Upper lobe of right lung (tissue), 1 donor: ENCODE measurements at regions not wholly inside any gene's neighbourhood (a gene's known extent, or its start where the extent isn't known, plus 50 kb on each side); places are given as distances from the start of the nearest gene placed in this dataset.

ENCODE experiments used
- ATAC-seq: fragments of 200-7000 bp; cut with Tn5 transposase; one replicate; pipeline ENCODE4 v1.9.1; 2020; ENCODE audit warnings: mild to moderate bottlenecking, moderate library complexity
- DNase-seq: peaks from one replicate; pipeline ENCODE4 v3.0.0-alpha.2; 2020
- H3K27ac ChIP-seq: fragments of 200-600 bp; one replicate; pipeline ENCODE4 v1.8.0; 2022
- H3K27me3 ChIP-seq: fragments of 200-600 bp; one replicate; pipeline ENCODE4 v1.8.0; 2022; ENCODE audit warnings: mild to moderate bottlenecking
- H3K36me3 ChIP-seq: fragments of 200-600 bp; one replicate; pipeline ENCODE4 v1.8.0; 2022
- H3K4me1 ChIP-seq: fragments of 200-600 bp; one replicate; pipeline ENCODE4 v1.8.0; 2022
- H3K4me3 ChIP-seq: fragments of 200-600 bp; one replicate; pipeline ENCODE4 v1.8.0; 2022; ENCODE audit warnings: mild to moderate bottlenecking
- H3K9me3 ChIP-seq: fragments of 200-600 bp; one replicate; pipeline ENCODE4 v1.8.0; 2022
- intact Hi-C: fragments of 100-400 bp; cut with DNase I; formaldehyde crosslinking; loops from one replicate; pipeline ENCODE4 v1.11.0; 2022
- TF ChIP-seq, protein P1 (sequence below): fragments of 200-600 bp; IDR thresholded peaks from one replicate; pipeline ENCODE4 v1.8.0; 2022; ENCODE audit warnings: antibody characterized with exemption
- donor health status: DM: no; HTN: yes; CAD: no; lungs with severe emphysema.

- TF ChIP-seq, protein P1, sequence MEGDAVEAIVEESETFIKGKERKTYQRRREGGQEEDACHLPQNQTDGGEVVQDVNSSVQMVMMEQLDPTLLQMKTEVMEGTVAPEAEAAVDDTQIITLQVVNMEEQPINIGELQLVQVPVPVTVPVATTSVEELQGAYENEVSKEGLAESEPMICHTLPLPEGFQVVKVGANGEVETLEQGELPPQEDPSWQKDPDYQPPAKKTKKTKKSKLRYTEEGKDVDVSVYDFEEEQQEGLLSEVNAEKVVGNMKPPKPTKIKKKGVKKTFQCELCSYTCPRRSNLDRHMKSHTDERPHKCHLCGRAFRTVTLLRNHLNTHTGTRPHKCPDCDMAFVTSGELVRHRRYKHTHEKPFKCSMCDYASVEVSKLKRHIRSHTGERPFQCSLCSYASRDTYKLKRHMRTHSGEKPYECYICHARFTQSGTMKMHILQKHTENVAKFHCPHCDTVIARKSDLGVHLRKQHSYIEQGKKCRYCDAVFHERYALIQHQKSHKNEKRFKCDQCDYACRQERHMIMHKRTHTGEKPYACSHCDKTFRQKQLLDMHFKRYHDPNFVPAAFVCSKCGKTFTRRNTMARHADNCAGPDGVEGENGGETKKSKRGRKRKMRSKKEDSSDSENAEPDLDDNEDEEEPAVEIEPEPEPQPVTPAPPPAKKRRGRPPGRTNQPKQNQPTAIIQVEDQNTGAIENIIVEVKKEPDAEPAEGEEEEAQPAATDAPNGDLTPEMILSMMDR: no peak
- no peaks in the 10 kb centered on the region for H3K27me3 ChIP-seq
- ATAC-seq (no peak), DNase-seq (no peak)
- no peaks in the 10 kb centered on the region for H3K36me3 ChIP-seq
- H3K27ac ChIP-seq: no peak overlapping the region
- H3K4me3 ChIP-seq: no peak overlapping the region
- intact Hi-C loops: no loop called here
- H3K4me1 ChIP-seq: no peaks in the 10 kb centered on the region
- H3K9me3 ChIP-seq: no peaks in the 10 kb centered on the region
Measured at GRCh38 chr14:70269582-70269981, 80.8 kb upstream of the SLC8A3 start.

DNA sequence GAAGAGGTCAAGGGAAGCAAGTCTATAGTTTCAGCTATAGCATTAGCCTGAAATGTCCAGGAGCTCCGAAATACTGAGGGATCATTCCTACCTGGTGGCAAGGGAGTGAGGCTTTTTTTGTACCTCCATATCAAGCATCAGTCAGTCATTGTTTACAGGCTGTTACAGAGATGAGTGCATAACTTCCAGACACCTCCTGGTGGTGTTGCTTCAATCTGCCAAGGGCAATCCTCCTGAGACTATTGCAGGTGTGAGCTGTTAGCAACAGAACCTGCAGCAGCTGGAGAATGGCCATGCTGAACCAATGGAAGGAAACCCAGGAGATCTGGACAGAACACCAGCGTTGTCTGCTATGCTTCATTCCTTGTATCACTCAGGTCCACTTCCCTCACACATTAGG lies 80.0 kb upstream of the SLC8A3 start:
- no peaks in the 10 kb centered on the region for H3K36me3 ChIP-seq
- H3K27me3 ChIP-seq: no peaks in the 10 kb centered on the region
- DNase-seq: no peak
- H3K9me3 ChIP-seq: no peaks in the 10 kb centered on the region
- intact Hi-C loops: no loop called here
- no peaks in the 10 kb centered on the region for H3K4me1 ChIP-seq
- no peak for ATAC-seq
- H3K4me3 ChIP-seq: no peak overlapping the region
- H3K27ac ChIP-seq: no peak overlapping the region
- TF ChIP-seq, protein P1: no peak

- Histone ChIP-seq H3K27me3 (no peaks in the 10 kb centered on the region), H3K4me1 (no peaks in the 10 kb centered on the region), H3K27ac (no peak overlapping the region), H3K9me3 (no peaks in the 10 kb centered on the region), H3K4me3 (no peak overlapping the region), H3K36me3 (no peaks in the 10 kb centered on the region)
- TF ChIP-seq, protein P1: no peak
- DNase-seq (no peak), ATAC-seq (no peak)
- intact Hi-C loops: no loop called here
Measured at GRCh38 chr14:70266157-70266556, 77.4 kb upstream of the SLC8A3 start.

DNA sequence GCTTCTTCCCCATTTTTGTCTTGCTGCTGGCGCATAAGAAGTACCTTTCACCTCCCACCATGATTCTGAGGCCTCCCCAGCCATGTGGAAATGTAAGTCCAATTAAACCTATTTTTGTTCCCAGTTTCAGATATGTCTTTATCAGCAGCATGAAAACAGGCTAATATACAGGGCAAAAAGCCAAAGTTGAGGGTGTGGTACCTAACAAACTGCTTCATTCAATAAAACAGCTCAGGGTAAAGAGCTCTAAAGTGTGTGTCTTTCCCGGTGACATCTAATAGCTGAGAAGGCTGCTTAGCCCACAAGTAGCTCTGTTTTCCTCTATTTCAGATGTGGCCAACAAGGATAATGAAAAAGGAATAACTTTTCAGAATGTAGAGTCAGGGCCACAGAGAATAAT lies 76.7 kb upstream of the SLC8A3 start:
- DNase-seq: no peak
- no peaks in the 10 kb centered on the region for H3K4me1 ChIP-seq
- no peaks in the 10 kb centered on the region for H3K27me3 ChIP-seq
- TF ChIP-seq, protein P1: no peak
- ATAC-seq: no peak
- intact Hi-C loops: no loop called here
- no peaks in the 10 kb centered on the region for H3K9me3 ChIP-seq
- H3K36me3 ChIP-seq: no peaks in the 10 kb centered on the region
- no peak overlapping the region for H3K27ac ChIP-seq
- no peak overlapping the region for H3K4me3 ChIP-seq

DNA sequence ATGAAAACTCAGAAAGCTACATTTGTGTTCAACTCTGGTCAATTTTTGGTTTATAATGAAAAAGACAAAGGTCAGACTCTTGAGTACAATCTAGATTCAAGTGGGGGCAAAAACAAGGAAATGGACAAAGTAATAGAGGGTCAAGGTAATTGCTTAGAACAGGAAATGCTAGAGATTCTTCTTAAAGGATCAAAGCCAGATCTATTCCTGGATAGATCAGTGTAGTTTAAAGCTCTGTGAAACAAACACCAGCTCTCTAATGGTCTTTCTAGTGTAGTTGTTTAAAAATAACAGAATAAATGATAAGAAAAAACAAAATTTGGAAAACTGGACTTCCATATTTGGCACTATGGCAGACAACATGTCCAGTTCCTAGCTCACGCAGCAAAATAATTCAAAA lies 70.7 kb upstream of the SLC8A3 start:
- Histone ChIP-seq H3K4me3 (no peak overlapping the region), H3K9me3 (no peaks in the 10 kb centered on the region), H3K4me1 (no peaks in the 10 kb centered on the region), H3K27ac (no peak overlapping the region), H3K27me3 (peaks cover 22% of the 10 kb centered on the region), H3K36me3 (no peaks in the 10 kb centered on the region)
- no peak for ATAC-seq
- TF ChIP-seq, protein P1: no peak
- intact Hi-C loops: no loop called here
- no peak for DNase-seq

GRCh38 chr14:70257526-70257925 lies 68.8 kb upstream of the SLC8A3 start:
- Histone ChIP-seq H3K27me3 (peaks cover 39% of the 10 kb centered on the region), H3K9me3 (no peaks in the 10 kb centered on the region), H3K4me3 (no peak overlapping the region), H3K27ac (no peak overlapping the region), H3K36me3 (no peaks in the 10 kb centered on the region), H3K4me1 (no peaks in the 10 kb centered on the region)
- TF ChIP-seq, protein P1: peak; percentile 14
- ATAC-seq (peak; percentile 34), DNase-seq (no peak)
- intact Hi-C loops: no loop called here
